ENCODE measurements at regions not wholly inside any gene's neighbourhood (a gene's known extent, or its start where the extent isn't known, plus 50 kb on each side); places are given as distances from the start of the nearest gene placed in this dataset.

- TF ChIP-seq CTCF (conservative IDR thresholded peaks at IDR 0.05; ENCODE audit: low read depth, low read length) (no peak), EZH2 (IDR thresholded peaks at IDR 0.05; ENCODE audit: borderline replicate concordance, low read depth, low read length, poor library complexity, severe bottlenecking) (no peak)
Observed at GRCh38 chr2:84217456-84217855, 241.6 kb downstream of the SUCLG1 start.

Measured in A673 (cell line).